HG03060 (cell line): ENCODE measurements at regions not wholly inside any gene's neighbourhood (a gene's known extent, or its start where the extent isn't known, plus 50 kb on each side); places are given as distances from the start of the nearest gene placed in this dataset.

Source experiments
- ATAC-seq: cut with Tn5 transposase; IDR thresholded peaks from one replicate; pipeline ENCODE4 v1.9.1; 2021; ENCODE audit warnings: low read depth, moderate number of reproducible peaks; ENCODE audit not compliant: unreplicated experiment

DNA sequence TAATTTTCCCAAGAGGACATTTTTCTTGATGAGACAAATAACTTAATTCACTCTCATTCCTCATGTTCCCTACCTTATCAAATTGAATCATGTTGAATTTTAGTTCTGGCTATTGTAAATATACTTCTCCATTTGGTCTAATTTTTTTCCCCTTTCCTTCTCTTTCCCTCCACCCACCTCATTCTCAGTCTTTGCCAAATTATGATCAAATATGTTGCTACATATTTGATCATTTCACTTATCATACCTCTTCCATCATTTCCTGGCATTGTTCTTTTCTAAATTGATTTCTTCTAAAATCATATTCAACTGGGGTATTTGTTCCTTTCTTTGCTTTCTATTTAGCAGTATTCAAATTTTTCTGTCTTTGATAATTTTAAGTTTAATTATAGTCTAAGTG is 52.3 kb downstream of the HDGFL1 start:
- no peak for ATAC-seq

GRCh38 chr6:22622351-22622750 is 53.0 kb downstream of the HDGFL1 start:
- no peak for ATAC-seq

GRCh38 chr6:22622813-22623212 is 53.4 kb downstream of the HDGFL1 start:
- no peak for ATAC-seq

GRCh38 chr6:22627644-22628043 is 58.3 kb downstream of the HDGFL1 start:
- no peak for ATAC-seq

- ATAC-seq: no peak
Observed at GRCh38 chr6:22631091-22631490, 61.7 kb downstream of the HDGFL1 start.

GRCh38 chr6:22632581-22633145 is 63.3 kb downstream of the HDGFL1 start:
- ATAC-seq: no peak

GRCh38 chr6:22636452-22636851 is 67.1 kb downstream of the HDGFL1 start:
- ATAC-seq: no peak

GRCh38 chr6:22637782-22638181 is 68.4 kb downstream of the HDGFL1 start:
- ATAC-seq: no peak

- no peak for ATAC-seq
Observed at GRCh38 chr6:22638320-22638719, 69.0 kb downstream of the HDGFL1 start.

GRCh38 chr6:22642254-22642653 is 72.9 kb downstream of the HDGFL1 start:
- ATAC-seq: no peak

DNA sequence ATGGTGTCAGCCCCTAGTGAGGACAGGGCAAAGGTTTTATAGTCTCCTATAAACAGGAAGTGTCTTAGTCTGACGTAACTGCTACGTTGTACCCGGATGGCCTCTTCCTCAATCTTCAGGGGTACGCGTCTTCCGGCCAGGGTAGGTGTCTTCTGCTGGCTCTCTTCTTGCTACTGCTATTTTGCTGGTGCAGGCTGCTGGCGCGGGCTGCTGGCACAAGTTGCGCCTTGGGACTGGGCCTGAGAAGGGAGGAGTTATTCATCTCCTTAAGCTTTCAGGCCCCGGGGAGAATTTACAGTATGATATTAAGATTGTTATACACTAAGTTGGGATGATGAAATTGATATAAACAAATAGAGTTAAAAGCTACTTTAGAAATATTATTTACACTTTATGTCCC is 74.4 kb downstream of the HDGFL1 start:
- no peak for ATAC-seq

- no peak for ATAC-seq
Observed at GRCh38 chr6:22647719-22648118, 78.4 kb downstream of the HDGFL1 start.

DNA sequence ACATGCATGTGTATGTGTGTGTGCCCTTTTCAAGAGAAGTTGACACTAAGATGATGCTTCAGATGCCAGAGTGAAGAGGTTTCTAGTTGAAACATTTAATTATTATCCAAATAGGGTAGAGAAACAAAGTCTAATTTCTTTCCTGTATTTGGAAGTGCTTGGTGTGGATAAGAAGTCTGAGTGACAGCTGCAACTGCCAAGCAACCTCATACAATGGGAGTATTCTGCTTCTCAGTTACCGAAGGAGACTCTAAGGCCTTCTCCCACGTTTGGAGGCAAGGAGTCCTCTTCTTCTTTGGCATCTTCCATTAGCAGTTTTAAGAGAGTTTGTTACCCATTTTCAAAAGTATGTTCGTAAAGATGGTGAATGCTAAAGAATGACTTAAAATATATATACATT is 82.4 kb downstream of the HDGFL1 start:
- no peak for ATAC-seq

GRCh38 chr6:22653980-22654610 is 84.7 kb downstream of the HDGFL1 start:
- no peak for ATAC-seq

GRCh38 chr6:22656706-22657351 is 87.5 kb downstream of the HDGFL1 start:
- peak; percentile 66 for ATAC-seq

DNA sequence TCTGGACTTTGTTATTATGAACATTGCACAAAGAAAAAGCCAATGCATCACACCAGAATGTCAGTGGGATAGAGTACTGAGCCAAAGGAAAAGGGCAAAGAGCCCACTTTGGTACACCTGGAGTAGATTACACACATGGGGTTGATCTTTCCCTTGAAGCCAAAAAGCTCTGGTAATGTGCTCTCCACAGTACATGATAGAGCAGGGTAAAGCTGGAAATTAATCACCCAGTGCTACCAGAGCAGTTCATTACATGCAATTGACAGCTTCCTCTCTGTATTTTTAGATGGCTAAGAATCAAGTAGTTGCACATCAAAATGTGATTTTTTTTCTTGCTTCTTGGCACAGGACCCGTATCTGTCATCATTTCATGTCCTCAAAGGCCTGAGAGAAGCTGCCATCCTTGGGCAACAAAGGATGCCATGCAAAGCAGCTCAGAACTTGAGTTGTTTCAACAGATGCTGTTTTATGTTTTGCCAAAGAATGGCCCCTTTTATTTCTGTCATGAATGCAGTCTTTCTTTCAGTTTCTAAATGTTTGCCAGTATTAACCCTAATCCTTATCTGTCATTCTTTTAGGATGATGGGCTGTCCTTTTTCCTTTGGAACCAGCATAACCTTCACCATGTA is 88.1 kb downstream of the HDGFL1 start:
- ATAC-seq: no peak

DNA sequence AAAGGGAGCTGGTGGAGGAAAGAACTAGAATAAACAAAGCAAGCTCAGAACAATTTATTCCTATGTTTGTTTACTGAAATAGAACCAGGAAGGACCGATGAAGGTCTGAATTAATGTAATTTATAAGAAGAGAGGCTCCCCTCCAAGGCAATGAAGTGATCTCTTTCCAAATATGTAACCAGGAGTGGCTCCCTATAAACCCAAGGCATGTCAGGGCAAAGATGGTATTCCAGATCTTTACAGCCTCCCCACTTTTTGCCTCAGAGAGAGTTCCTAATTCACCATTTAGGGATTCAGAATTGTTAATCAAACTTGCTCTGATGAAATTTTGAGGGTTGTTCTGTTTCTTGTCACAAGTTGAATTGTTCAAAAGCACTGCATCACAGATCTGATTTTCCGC is 88.8 kb downstream of the HDGFL1 start:
- no peak for ATAC-seq

- ATAC-seq: no peak
Observed at GRCh38 chr6:22658934-22659333, 89.6 kb downstream of the HDGFL1 start.

DNA sequence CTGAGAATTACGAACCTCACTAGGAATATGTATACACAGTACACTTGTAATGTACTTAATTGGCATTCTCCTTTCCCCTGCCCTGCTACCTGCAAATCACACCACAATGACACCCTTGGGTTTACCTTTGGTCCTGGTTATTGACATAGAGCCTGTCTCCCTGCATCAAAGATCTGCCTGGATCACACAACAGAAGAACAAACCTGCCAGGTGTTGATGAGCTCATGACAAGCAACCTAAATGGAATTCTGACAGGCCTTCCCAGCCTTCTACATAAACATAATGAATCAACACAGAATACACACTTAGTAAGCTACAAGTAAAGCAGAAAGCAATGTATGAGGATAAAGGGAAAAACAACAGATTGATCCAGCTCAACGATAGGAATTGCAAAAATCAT is 95.6 kb downstream of the HDGFL1 start:
- ATAC-seq: no peak

DNA sequence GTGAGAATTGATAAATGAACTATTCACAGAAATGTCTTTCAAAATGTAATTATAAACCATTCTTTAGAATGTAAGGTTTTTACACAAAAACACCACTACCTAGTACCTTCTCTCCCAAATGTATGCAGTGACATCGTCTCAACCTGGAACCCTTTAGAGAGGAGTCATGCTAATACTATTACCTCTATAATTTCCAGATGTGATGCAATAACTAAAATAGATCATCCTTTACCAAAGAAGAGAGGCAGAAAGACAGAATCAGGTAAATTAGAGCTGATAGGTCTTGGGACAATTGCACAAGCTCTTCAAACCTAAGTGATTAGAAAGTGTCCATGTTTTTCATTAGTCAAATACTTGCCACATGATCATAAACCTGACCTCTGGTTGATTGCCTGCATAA is 96.7 kb downstream of the HDGFL1 start:
- ATAC-seq: no peak

GRCh38 chr6:22666586-22666985 is 97.2 kb downstream of the HDGFL1 start:
- ATAC-seq: no peak

- ATAC-seq: no peak
Observed at GRCh38 chr6:22667855-22668254, 98.5 kb downstream of the HDGFL1 start.
